GM12878 (cell line): ENCODE measurements at regions not wholly inside any gene's neighbourhood (a gene's known extent, or its start where the extent isn't known, plus 50 kb on each side); places are given as distances from the start of the nearest gene placed in this dataset.

Source experiments
- ATAC-seq: fragments of 200-7000 bp; cut with Tn5 transposase; 3 replicates; pipeline ENCODE4 v1.9.1; 2020; ENCODE audit warnings: mild to moderate bottlenecking, moderate library complexity
- BruUV-seq: library from RNA; stranded (reverse); fragments of 400-500 nt; replicated peaks from 2 replicates; lab custom pipeline; 2021; lab: Mats Ljungman, UMichigan
- CTCF ChIA-PET: fragments of 300-600 bp; sonication (Branson Sonifier 250); formaldehyde crosslinking; extraction: SDS; loops from one replicate; lab custom pipeline; 2021; ENCODE audit warnings: inconsistent platforms; lab: Yijun Ruan, JAX
- POLR2A ChIA-PET: fragments of 350-600 bp; formaldehyde crosslinking; extraction: SDS; loops from one replicate; lab custom pipeline; 2021; ENCODE audit warnings: inconsistent platforms; lab: Charles Lee
- RAD21 ChIA-PET: fragments of 300-600 bp; sonication (Branson Sonifier 250); formaldehyde crosslinking; loops from one replicate; lab custom pipeline; 2023; ENCODE audit warnings: antibody characterized with exemption; ENCODE audit not compliant: unreplicated experiment; lab: Charles Lee
- SMC1A ChIA-PET: fragments of 300-600 bp; sonication (Branson Sonifier 250); formaldehyde crosslinking; loops from one replicate; lab custom pipeline; 2023; ENCODE audit not compliant: unreplicated experiment, uncharacterized antibody; lab: Charles Lee
- DNase-seq: peaks from one replicate; pipeline ENCODE4 v3.0.0-alpha.2; 2011; ENCODE audit warnings: low read depth, low spot score
- FAIRE-seq: peaks from 3 replicates; lab custom pipeline; 2011; peaks lifted over from hg19 to GRCh38; lab: Jason Lieb, UNC
- H2AFZ ChIP-seq: 2 replicates; pipeline ENCODE4 v1.6.0; 2011; ENCODE audit warnings: low read depth, low read length, control low read depth; ENCODE audit not compliant: control insufficient read depth
- H3K27ac ChIP-seq: 2 replicates; pipeline ENCODE4 v1.5.1; 2011; ENCODE audit warnings: control low read depth; ENCODE audit not compliant: control insufficient read depth, insufficient read depth
- H3K27me3 ChIP-seq, 2 experiments: replicated peaks in 1 of 2; 2 replicates each; pipeline versions ENCODE4 v1.6.0 to v1.6.1; 2011; ENCODE audit warnings: low read length in 1 of 2; ENCODE audit not compliant: control insufficient read depth in 2 of 2, insufficient read depth in 2 of 2
- H3K36me3 ChIP-seq, 2 experiments: 2 replicates each; pipeline ENCODE4 v1.5.1; 2011; ENCODE audit warnings: low read length in 1 of 2; ENCODE audit not compliant: control insufficient read depth in 2 of 2, insufficient read depth in 2 of 2
- H3K4me1 ChIP-seq: 2 replicates; pipeline ENCODE4 v1.6.1; 2011; ENCODE audit warnings: mild to moderate bottlenecking, low read length, moderate library complexity, mixed read lengths; ENCODE audit not compliant: control insufficient read depth, insufficient read depth
- H3K4me2 ChIP-seq: 2 replicates; pipeline ENCODE4 v1.6.0; 2011; ENCODE audit warnings: control low read depth; ENCODE audit not compliant: control insufficient read depth, insufficient read depth
- H3K4me3 ChIP-seq: fragments of 200-600 bp; sonication (generic); 2 replicates; pipeline ENCODE4 v1.5.1; 2016
- H3K79me2 ChIP-seq: 2 replicates; pipeline ENCODE4 v1.6.0; 2011; ENCODE audit warnings: low read length; ENCODE audit not compliant: control insufficient read depth, insufficient read depth
- H3K9ac ChIP-seq: 2 replicates; pipeline ENCODE4 v1.8.0; 2011; ENCODE audit warnings: low read length, control low read depth, mixed read lengths; ENCODE audit not compliant: control insufficient read depth, insufficient read depth
- H3K9me3 ChIP-seq: replicated peaks from 3 replicates; pipeline ENCODE4 v1.5.1; 2011; ENCODE audit warnings: mild to moderate bottlenecking, low read length; ENCODE audit not compliant: control insufficient read depth, insufficient read depth
- H4K20me1 ChIP-seq: 2 replicates; pipeline ENCODE4 v1.6.0; 2011; ENCODE audit not compliant: control insufficient read depth, insufficient read depth
- BCL3 ChIP-seq: IDR thresholded peaks from 2 replicates; pipeline ENCODE4 v1.6.1; 2011; ENCODE audit warnings: borderline replicate concordance, low read depth, mild to moderate bottlenecking, moderate library complexity, low read length; ENCODE audit not compliant: insufficient read depth, poor library complexity, severe bottlenecking
- MEF2A ChIP-seq: IDR thresholded peaks from 2 replicates; pipeline ENCODE4 v1.6.1; 2011; ENCODE audit warnings: low read depth, mild to moderate bottlenecking, low read length, moderate library complexity; ENCODE audit not compliant: insufficient read depth
- MEF2B ChIP-seq: fragments of 450-650 bp; IDR thresholded peaks from 2 replicates; pipeline ENCODE4 v1.6.1; 2018; ENCODE audit warnings: mild to moderate bottlenecking, moderate library complexity; ENCODE audit not compliant: partially characterized antibody, poor library complexity, severe bottlenecking
- RAD51 ChIP-seq: fragments of 450-650 bp; IDR thresholded peaks from 2 replicates; pipeline ENCODE4 v1.6.1; 2016; ENCODE audit warnings: moderate library complexity, mild to moderate bottlenecking, inconsistent platforms
- TAF1 ChIP-seq: IDR thresholded peaks from 2 replicates; pipeline ENCODE4 v1.6.1; 2011; ENCODE audit warnings: mild to moderate bottlenecking, low read depth, low read length, borderline replicate concordance
- WGBS: methylation state at CpG from one replicate; pipeline ENCODE4 v1.1.6; 2016; ENCODE audit warnings: low lambda C conversion rate; ENCODE audit not compliant: insufficient replicate concordance, insufficient coverage; ENCODE audit errors: missing lambda C conversion rate; 5-methylcytosine and 5-hydroxymethylcytosine counted together
- in situ Hi-C: fragments of 300-500 bp; cut with MboI; formaldehyde crosslinking; loops from 9 replicates; pipeline ENCODE4 v1.14.3; 2018; ENCODE audit warnings: mixed read lengths
- intact Hi-C: fragments of 100-400 bp; cut with micrococcal nuclease; formaldehyde crosslinking; loops from one replicate; pipeline ENCODE4 v1.14.2; 2022; ENCODE audit not compliant: unreplicated experiment

- Histone ChIP-seq H3K4me3 (no peak overlapping the region), H3K27me3 (no peaks in the 10 kb centered on the region), H4K20me1 (no peaks in the 10 kb centered on the region), H2AFZ (no peak overlapping the region), H3K79me2 (no peaks in the 10 kb centered on the region), H3K4me1 (peaks cover 15% of the 10 kb centered on the region), H3K36me3 (no peaks in the 10 kb centered on the region; a peak in 1 of 4 replicates), H3K27ac (no peak overlapping the region), H3K9me3 (no peaks in the 10 kb centered on the region; the same call in 1 of the 3 replicates), H3K4me2 (no peak overlapping the region), H3K9ac (no peak overlapping the region)
- in situ Hi-C loops (no loop called here), intact Hi-C loops (loop anchor here (10.0 kb wide), 1 partner anchor 173 kb away; no protein-coding TSS in a partner anchor)
- FAIRE-seq (no peak), ATAC-seq (peak; percentile 19), DNase-seq (no peak)
- peak; percentile 52 for TF ChIP-seq MEF2B
- no peak for TF ChIP-seq MEF2A
- TF ChIP-seq BCL3 = peak; percentile 47
- POLR2A ChIA-PET = interaction anchor here (0.5 to 1.9 kb wide), 3 partner anchors 8 to 1197 kb away, joined by 3 to 8 read pairs (median 3); no protein-coding TSS in a partner anchor
- WGBS = 47% methylated on average over 5 of the region's 5 CpGs
- SMC1A ChIA-PET = interaction anchor here (0.6 to 12.1 kb wide), 11 partner anchors 9 to 176 kb away, joined by 3 to 217 read pairs (median 4); no protein-coding TSS in a partner anchor
- RAD21 ChIA-PET = interaction anchor here (0.7 to 2.3 kb wide), 7 partner anchors 9 to 149 kb away, joined by 3 to 13 read pairs (median 3); no protein-coding TSS in a partner anchor
- no TSS peak for BruUV-seq
- CTCF ChIA-PET = interaction anchor here (0.9 to 1.7 kb wide), 2 partner anchors 9 to 11 kb away, joined by 3 to 10 read pairs; no protein-coding TSS in a partner anchor
Observed at GRCh38 chr6:6397842-6398241, 77.4 kb upstream of the F13A1 start.

- ChIA-PET POLR2A (interaction anchor here (1.1 to 1.9 kb wide), 2 partner anchors 8 to 9 kb away, joined by 3 to 8 read pairs; no protein-coding TSS in a partner anchor), CTCF (interaction anchor here (1.7 kb wide), 1 partner anchor 67 kb away, joined by 5 read pairs; no protein-coding TSS in a partner anchor), SMC1A (interaction anchor here (1.1 to 2.1 kb wide), 3 partner anchors 8 to 67 kb away, joined by 5 to 8 read pairs (median 7); no protein-coding TSS in a partner anchor), RAD21 (interaction anchor here (2.3 kb wide), 1 partner anchor 67 kb away, joined by 10 read pairs; no protein-coding TSS in a partner anchor)
- Histone ChIP-seq H3K27me3 (no peaks in the 10 kb centered on the region), H3K9ac (no peak overlapping the region), H3K4me2 (no peak overlapping the region), H2AFZ (no peak overlapping the region), H3K79me2 (no peaks in the 10 kb centered on the region), H3K4me1 (peaks cover 4% of the 10 kb centered on the region; the same call in 1 of the 2 replicates), H3K36me3 (no peaks in the 10 kb centered on the region; a peak in 1 of 4 replicates), H3K27ac (no peak overlapping the region), H4K20me1 (no peaks in the 10 kb centered on the region), H3K9me3 (no peaks in the 10 kb centered on the region; the same call in 1 of the 3 replicates), H3K4me3 (no peak overlapping the region)
- DNase-seq (no peak), ATAC-seq (no peak), FAIRE-seq (no peak)
- no TSS peak for BruUV-seq
- TF ChIP-seq RAD51 = no peak
- no peak for TF ChIP-seq MEF2A
- no peak for TF ChIP-seq TAF1
- 91% methylated on average over 2 of the region's 2 CpGs for WGBS
- in situ Hi-C loops = no loop called here
- intact Hi-C loops = loop anchor here (10.0 kb wide), 1 partner anchor 175 kb away; no protein-coding TSS in a partner anchor
Observed at GRCh38 chr6:6399568-6399967, 79.1 kb upstream of the F13A1 start.
